Progenitor cell of endocrine pancreas (in vitro differentiated cells): ENCODE measurements at regions not wholly inside any gene's neighbourhood (a gene's known extent, or its start where the extent isn't known, plus 50 kb on each side); places are given as distances from the start of the nearest gene placed in this dataset.

Experiments used
- DNase-seq: peaks from one replicate; pipeline ENCODE4 v3.0.0; 2021; ENCODE audit warnings: low spot score; ENCODE audit not compliant: unreplicated experiment
- H3K27ac Mint-ChIP-seq: 2 replicates; pipeline ENCODE4 v1.8.0; 2021; ENCODE audit warnings: mild to moderate bottlenecking, moderate library complexity, mixed read lengths
- H3K27me3 Mint-ChIP-seq: 2 replicates; pipeline ENCODE4 v1.8.0; 2021; ENCODE audit warnings: mixed read lengths
- H3K36me3 Mint-ChIP-seq: 2 replicates; pipeline ENCODE4 v1.8.0; 2022; ENCODE audit warnings: mixed read lengths; ENCODE audit not compliant: insufficient read depth
- H3K4me1 Mint-ChIP-seq: 2 replicates; pipeline ENCODE4 v1.8.0; 2021; ENCODE audit warnings: low read depth, mixed read lengths
- H3K4me3 Mint-ChIP-seq: 2 replicates; pipeline ENCODE4 v1.8.0; 2021; ENCODE audit warnings: low read depth, mild to moderate bottlenecking, moderate library complexity, mixed read lengths
- H3K9me3 Mint-ChIP-seq: 2 replicates; pipeline ENCODE4 v1.8.0; 2021; ENCODE audit warnings: low read depth, mixed read lengths
- TF ChIP-seq, protein P1 (sequence below): fragments of 200-600 bp; sonication (generic); IDR thresholded peaks from one replicate; pipeline ENCODE4 v1.5.0; 2021; ENCODE audit warnings: antibody characterized with exemption, mild to moderate bottlenecking; ENCODE audit not compliant: unreplicated experiment

DNA sequence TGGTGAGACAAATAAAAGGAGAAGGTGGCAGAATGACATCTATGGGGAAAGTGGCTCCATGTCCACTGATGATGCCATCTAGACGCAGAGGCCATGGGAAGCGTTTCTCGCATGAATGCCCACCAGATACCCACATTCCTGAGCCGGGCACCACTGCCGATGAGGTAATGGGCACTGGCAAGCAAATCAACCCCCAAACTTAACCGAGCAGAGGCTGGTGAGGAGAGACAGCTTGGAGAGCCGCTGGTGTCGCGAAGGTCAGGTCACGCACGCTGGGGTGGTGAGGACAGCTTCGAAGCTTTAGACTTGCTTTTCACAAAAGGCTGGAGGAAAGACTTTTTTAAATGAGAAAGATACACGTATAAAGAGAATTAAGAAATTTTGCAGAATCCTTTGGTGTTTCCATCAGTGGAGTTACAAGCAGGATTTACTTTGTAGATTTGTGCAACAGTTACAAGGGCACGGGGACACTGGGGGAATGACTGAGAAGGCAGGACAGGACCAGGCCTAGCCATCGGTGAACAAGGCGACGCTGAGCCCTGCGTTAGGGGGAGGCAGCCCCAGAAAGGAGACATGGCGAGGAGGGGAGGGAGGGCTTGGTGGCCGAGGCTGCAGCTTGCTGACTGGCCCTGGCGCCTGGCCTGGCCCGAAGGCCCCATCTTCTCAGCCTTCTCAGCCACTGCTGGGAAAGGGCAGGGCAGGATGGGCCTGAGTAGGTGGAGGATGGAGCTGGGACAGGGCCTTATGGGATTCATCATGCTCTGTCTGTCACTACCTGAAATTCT is 83.9 kb upstream of the HDAC4 start:
- no peak for DNase-seq
- Mint-ChIP-seq H3K4me3 (no peak overlapping the region), H3K27me3 (peaks cover 18% of the 10 kb centered on the region), H3K4me1 (no peaks in the 10 kb centered on the region), H3K36me3 (no peaks in the 10 kb centered on the region), H3K27ac (no peak overlapping the region), H3K9me3 (no peaks in the 10 kb centered on the region)
- TF ChIP-seq, protein P1, sequence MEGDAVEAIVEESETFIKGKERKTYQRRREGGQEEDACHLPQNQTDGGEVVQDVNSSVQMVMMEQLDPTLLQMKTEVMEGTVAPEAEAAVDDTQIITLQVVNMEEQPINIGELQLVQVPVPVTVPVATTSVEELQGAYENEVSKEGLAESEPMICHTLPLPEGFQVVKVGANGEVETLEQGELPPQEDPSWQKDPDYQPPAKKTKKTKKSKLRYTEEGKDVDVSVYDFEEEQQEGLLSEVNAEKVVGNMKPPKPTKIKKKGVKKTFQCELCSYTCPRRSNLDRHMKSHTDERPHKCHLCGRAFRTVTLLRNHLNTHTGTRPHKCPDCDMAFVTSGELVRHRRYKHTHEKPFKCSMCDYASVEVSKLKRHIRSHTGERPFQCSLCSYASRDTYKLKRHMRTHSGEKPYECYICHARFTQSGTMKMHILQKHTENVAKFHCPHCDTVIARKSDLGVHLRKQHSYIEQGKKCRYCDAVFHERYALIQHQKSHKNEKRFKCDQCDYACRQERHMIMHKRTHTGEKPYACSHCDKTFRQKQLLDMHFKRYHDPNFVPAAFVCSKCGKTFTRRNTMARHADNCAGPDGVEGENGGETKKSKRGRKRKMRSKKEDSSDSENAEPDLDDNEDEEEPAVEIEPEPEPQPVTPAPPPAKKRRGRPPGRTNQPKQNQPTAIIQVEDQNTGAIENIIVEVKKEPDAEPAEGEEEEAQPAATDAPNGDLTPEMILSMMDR: no peak

- Mint-ChIP-seq H3K27me3 (peaks cover 15% of the 10 kb centered on the region), H3K36me3 (no peaks in the 10 kb centered on the region)
Observed at GRCh38 chr2:239482778-239483712, 82.2 kb upstream of the HDAC4 start.

DNA sequence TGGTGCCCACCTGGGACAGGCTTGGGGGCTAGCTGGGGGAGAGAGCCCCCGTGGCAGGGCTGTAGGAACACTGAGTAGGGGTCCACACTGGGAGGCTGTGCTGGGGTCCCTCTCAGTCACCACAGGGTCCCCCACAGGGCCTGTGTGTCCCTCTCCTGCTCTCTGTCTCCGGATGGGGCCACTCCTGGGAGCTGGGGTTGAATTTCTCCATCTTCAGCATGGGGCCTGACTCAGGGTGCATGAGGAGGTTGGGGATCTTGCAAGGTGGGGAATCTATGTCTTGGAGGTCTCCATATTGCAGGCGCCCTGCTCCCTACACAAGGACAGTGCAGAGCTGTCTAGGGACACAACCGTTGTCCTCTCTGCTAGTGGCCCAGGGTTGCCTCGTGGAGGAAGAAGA is 78.7 kb upstream of the HDAC4 start:
- Mint-ChIP-seq H3K27ac (no peak overlapping the region), H3K4me3 (no peak overlapping the region), H3K27me3 (peaks cover 11% of the 10 kb centered on the region), H3K4me1 (no peaks in the 10 kb centered on the region), H3K36me3 (no peaks in the 10 kb centered on the region), H3K9me3 (no peaks in the 10 kb centered on the region)
- TF ChIP-seq, protein P1: no peak
- DNase-seq: no peak

More at GRCh38 chr2:239482778-239483712, 82.2 kb upstream of the HDAC4 start:
- Mint-ChIP-seq H3K4me1 (no peaks in the 10 kb centered on the region), H3K4me3 (no peak overlapping the region), H3K27ac (no peak overlapping the region), H3K9me3 (no peaks in the 10 kb centered on the region)
- TF ChIP-seq, protein P1: no peak
- DNase-seq: no peak

GRCh38 chr2:239477591-239477990 is 76.8 kb upstream of the HDAC4 start:
- no peak for DNase-seq
- H3K36me3 Mint-ChIP-seq: no peaks in the 10 kb centered on the region
- H3K9me3 Mint-ChIP-seq: no peaks in the 10 kb centered on the region
- no peak overlapping the region for H3K4me3 Mint-ChIP-seq
- no peaks in the 10 kb centered on the region for H3K4me1 Mint-ChIP-seq
- peaks cover 22% of the 10 kb centered on the region for H3K27me3 Mint-ChIP-seq
- no peak overlapping the region for H3K27ac Mint-ChIP-seq
- TF ChIP-seq, protein P1: no peak
